GM19328 (cell line): ENCODE measurements at regions not wholly inside any gene's neighbourhood (a gene's known extent, or its start where the extent isn't known, plus 50 kb on each side); places are given as distances from the start of the nearest gene placed in this dataset.
"Not testable (repeated sequence)": the region's sequence is repeated elsewhere in the genome, so short reads cannot be mapped to it uniquely, and the experiment has no call there.

Experiments
- ATAC-seq: cut with Tn5 transposase; IDR thresholded peaks from one replicate; pipeline ENCODE4 v1.9.1; 2021; ENCODE audit warnings: mild to moderate bottlenecking, moderate library complexity; ENCODE audit not compliant: unreplicated experiment

DNA sequence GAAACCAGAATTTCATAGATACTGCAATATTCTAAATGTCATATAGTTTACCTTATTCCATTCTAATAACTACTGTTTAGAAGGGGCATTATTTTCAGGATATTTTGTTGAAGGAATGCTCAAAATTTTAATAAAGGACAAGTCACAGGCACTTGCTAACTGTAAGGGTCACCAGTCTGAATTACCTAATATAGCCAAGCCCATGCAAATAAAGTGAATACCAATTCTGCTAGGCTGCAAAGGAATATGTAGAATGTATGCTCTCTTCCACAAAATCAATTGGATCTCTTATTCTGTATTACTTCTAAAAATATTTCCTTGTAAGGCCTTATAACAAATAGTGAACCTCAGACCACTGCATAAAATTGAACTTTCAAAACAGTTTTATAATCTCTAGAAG lies 52.3 kb upstream of the FAT4 start:
- ATAC-seq, result no peak

DNA sequence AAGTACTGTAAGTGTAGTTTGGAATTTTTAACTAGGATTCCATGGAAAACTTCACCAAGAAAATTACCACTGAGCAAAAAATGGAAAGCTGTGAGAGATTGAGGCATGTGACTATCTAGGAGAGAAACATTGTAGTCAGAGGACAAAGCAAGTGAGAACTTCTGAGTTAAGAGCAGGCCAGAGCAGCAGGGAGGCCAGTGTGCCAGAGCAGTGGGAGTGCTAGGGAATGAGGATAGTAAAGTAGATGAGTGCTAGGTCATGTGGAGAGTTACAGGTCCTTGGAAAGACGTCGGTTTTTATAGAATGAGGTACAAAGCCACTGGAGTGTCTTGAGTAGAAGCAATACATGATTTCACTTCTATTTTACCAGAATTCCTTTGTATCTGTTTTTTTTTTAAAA lies 52.7 kb upstream of the FAT4 start:
- ATAC-seq, result no peak

DNA sequence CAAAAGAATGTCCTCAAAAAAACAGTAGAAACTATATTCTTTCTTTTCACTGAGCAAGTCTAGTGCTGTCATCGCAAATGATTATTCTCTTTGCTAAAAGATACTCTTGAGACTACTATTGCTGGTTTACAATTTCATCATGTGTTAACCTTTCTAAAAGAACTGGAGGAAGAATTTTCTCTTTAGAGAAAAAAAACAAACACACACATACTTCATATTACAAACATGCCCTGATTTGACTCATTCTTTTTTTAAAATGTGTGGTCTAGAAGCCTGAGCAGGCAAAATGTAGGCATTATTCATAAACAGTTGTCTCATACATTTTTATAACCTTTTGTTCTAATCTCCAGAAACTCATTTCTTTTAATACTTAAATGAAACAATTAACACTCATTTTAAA lies 60.6 kb upstream of the FAT4 start:
- no peak for ATAC-seq

DNA sequence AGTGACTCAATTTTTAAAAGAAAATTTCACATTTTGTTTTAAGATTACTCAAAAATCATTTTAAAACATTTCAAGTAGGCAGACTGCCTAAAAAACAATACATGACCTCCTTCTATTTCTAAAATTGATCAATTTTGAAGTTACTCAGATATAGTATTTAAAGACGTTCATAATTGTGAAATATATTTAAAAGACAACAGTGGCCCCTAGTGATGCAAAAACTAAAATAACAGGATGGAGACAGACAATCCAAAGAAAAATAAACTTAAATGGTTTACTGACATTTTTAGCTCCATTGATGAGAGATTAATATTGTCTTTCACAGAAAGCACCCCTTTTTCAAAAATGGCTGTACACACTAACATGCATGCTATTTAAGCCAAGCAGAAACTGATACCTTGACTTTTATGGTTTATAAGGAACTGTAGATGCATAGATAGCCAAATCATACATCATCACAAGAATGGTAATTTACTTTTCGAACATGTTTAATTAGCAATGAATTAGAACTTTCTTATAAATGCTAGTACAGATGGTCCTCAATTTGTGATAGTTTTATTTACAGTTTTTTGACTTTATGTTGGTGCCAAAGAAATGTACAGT lies 69.8 kb upstream of the FAT4 start:
- ATAC-seq, result no peak

DNA sequence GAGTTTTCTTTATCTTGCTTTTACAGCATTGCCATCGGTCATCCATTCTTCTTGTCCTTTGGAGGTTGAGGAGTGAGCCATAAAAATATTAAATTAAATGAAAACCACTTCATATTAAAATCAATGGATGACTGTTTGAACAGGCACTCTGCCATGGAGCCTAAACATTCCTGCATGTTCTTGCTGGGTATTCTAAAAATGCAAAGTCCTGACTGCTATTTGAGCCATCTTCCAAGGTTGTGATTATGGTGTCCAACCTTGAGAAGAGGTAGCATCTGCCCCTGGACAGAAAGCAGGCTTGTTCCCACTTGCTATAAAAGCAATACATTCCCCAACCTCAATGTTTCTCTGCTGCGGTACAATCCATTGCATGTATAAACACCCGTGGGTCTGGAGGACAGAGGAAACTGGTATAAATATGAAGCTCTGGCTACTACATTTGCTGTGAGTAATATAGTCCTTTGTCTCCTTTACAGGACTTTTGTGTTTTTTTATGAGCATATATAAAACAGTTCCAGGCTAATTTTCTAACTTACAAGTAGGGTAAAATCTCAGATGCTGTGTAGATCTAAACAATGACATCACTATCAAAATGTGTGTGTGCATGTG lies 70.9 kb upstream of the FAT4 start:
- ATAC-seq, result no peak

DNA sequence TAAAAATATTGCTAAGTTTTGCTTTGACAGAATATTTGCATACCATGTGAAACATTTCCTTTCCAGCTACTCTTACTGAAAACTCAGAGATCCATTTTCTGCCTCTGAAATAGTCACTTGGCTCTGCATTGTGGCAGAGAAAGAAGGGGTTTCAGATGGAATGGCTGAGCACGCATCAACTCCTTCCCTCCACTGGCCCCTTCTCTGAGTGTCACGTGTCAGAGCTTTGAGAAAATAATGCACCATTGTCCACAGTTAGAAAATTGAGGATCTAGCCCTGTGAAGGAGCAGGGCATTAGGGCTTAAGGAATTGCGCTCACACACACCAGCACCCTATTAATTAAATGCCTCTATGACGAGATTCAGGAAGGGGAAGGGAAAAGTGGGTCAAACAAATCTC lies 78.8 kb upstream of the FAT4 start:
- ATAC-seq, result no peak

DNA sequence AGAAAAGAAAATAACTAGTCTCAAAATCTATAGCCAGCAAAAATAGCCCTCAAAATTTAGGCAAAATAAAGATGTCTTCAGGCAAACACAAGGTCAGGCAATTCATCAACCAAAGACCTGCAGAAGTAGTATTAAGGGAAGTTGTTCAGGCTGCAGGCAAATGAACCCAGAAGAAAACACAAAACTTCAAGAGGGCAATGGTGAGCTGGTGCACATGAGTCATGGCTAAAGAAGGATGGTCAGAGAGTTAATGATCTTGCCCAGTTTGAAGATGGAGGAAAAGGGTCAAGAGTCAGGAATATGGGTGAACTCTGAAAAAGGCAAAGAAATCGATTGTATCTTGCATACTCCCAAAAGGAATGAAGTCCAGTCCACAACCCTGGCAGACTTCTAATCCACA lies 83.1 kb upstream of the FAT4 start:
- no peak for ATAC-seq

DNA sequence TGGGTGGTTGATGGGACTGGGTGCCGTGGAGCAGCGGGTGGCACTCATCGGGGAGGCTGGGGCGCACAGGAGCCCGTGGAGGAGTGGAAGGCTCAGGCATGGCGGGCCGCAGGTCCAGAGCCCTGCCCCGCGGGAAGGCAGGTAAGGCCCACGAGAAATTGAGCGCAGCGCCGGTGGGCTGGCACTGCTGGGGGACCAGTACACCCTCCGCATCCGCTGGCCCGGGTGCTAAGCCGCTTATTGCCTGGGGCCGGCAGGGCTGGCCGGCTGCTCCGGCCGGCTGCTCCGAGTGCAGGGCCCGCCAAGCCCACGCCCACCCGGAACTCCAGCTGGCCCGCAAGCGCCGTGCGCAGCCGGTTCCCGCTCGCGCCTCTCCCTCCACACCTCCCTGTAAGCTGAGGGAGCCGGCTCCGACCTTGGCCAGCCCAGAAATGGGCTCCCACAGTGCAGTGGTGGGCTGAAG lies 85.1 kb upstream of the FAT4 start:
- no peak for ATAC-seq

DNA sequence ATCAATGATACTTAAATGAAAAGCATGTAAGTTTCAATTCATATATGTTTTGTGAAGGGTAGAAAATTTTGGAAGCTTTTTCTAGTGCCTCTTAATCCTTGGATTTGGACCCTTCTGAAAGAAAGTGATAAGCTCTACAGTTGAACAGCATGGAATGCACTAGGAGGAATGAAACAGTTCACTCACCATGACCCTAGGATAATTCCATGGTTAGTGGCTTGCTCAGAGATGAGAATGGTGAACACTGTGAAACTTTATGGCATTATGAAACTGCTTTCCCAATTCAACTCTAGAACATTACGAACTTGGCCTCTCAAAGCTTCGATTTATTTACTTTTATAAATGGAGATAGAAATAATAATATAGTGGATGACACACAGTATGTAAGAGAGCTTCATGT lies 88.9 kb upstream of the FAT4 start:
- no peak for ATAC-seq

DNA sequence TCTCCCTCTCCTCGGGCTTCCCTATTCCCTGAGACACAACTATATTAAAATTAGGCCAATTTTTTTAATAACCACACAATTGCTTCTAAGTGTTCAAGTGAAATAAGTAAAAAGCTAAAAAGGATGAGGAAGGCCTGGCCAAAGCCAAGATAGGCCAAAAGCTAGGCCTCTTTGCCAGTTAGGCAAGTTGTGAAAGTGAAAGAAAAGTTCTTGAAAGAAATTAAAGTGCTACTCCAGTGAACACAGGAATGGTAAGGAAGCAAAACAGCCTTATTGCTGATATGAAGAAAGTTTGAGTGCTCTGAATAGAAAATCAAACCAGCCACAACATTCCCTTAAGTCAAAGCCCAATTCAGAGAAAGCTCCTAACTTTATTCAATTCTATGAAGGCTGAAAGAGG lies 114.2 kb upstream of the FAT4 start:
- ATAC-seq, result no peak

DNA sequence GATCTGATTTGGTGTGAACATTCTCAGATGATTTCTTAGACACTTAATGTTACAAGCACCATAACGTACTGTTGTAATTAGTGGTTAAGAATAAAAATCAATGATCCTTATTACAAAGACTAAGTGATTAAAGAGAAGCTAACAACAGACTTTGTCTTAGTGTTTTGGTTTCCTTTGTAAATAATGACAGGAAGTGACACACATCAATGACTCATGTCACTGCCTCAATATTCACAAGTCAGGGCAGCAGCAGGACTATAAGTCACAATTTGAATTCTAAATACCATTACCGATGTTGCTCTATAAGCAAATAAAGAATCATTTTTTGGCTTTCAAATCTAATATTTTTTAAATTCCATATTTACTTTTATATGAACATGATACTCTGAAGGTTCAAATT lies 115.8 kb upstream of the FAT4 start:
- no peak for ATAC-seq

DNA sequence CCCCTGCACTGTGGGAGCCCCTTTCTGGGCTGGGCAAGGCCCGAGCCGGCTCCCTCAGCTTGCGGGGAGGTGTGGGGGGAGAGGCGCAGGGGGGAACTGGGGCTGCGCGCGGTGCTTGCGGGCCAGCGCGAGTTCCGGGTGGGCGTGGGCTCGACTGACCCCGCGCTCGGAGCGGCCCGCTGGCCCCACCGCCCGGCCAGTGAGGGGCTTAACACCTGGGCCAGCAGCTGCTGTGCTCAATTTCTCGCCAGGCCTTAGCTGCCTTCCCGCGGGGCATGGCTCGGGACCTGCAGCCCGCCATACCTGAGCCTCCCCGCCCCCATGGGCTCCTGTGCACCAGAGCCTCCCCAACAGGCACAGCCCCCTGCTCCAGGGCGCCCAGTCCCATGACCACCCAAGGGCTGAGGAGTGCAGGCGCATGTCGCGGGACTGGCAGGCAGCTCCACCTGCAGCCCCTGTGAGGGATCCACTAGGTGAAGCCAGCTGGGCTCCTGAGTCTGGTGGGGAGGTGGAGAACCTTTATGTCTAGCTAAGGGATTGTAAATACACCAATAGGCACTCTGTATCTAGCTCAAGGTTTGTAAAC lies 122.8 kb upstream of the FAT4 start:
- ATAC-seq, result not testable (repeated sequence)

DNA sequence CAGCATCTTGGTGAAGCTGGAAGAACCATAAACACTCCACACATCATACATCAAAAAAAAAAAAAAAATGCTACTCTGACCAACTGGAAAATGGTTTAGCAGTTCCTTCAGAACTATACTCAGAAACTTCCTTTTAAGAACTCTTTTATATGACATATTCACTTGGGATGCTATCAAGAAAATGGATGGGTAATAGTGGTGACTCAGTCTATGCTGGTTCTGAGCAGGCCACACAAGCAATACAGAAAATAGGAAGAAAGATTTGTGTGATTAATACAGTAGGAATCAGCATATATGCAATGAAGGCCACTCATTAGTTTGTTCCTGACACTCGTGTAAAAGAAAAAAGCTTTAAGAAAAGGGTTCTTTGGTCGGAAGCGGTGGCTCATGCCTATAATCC lies 123.5 kb upstream of the FAT4 start:
- ATAC-seq, result no peak

DNA sequence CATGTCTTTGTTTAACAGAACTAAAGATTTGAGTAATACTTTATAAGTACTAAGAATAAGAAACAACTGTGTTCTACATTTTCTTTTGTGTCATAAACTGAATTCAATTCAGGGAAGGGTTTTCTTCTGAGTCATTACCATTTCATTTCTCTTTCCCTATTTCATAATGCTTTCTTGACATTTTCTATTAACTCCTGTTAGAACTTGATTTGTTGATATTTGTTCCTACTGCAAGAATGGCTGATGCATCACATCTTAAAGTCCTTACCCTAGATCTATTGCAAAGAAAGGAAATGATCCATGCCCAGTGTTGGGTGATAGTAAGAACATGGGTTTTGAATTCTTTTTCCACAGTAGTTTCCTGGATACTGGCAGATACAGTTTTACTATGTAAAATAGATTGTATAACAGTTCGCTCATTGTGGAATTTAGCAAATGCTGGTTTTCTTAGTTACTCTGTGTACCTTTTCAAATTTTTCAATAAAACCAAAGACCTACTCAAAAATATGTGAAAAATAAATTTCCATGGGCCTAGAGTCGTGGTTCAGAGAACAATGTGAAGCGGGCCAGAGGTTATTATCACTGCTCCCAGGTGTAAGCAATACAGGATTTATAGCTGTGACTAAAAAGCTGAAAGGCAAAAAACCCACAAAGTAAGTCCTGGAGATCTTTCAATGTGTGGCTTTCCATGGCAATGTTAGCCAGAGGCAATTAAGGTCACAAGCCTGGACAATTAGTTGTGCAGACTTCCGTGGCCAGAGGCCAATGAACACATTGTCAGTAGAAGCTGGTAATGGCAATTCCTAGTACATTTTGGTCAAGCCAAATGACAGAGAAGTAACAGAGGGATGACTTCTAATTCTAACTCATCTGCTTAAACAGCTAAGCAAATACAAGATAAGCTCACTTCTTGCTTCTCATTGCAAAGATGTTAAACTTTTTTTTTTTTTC lies 127.3 kb upstream of the FAT4 start:
- no peak for ATAC-seq

DNA sequence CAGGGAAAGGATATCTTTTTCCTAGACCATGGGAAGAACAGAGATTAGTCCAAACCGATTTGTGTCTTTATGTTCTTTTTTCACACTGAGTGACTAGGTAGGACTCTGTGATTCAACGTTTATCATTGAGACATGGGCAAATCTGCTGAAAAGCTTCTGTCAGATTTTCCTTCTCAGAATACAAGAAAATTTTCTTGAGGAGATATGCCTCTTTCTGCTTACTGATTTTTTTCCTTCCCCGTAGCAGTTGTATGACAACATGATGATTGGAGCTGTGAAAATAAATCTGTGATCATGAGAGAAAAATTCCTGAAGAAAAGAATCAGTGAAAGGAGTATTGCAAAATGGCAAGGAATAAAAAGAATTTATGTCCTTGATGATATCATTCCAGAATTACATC lies 130.6 kb upstream of the FAT4 start:
- no peak for ATAC-seq

DNA sequence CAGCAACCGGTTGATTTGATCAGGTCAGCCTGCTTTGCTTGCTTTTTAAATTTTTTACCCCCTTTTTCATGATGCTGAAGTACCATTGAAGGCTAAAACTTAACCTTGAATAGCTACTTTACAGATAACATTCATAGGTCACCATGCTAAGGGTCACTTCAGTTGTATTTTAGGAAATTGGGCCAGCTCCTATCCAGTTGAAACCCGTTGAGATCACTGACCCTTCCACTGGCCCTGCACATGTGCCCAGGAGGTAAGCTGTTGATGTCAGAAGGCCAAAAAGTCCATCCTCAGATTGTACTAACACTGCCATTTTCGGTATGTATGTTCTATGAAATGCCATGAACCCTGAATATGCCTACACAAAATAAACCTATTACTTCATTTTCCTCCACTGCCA lies 133.0 kb upstream of the FAT4 start:
- ATAC-seq, result no peak

DNA sequence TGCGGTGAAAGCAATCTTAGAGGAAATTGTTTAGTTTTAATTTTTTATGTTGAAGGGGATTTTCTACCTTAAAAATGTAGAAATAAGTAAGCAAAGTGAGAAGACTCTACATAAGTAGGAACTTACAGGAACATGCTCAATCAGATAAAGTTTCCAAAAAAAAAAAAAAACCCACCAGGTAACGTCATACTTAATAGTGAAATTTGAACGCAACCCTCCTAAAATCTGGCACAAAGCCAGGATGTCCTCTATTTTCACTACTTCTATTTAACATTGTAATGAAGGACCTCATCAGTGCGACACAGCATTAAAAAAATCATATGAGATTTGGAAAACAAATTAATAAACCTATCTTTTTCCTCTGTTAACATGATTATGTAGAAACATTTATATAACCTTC lies 135.0 kb upstream of the FAT4 start:
- ATAC-seq, result no peak

DNA sequence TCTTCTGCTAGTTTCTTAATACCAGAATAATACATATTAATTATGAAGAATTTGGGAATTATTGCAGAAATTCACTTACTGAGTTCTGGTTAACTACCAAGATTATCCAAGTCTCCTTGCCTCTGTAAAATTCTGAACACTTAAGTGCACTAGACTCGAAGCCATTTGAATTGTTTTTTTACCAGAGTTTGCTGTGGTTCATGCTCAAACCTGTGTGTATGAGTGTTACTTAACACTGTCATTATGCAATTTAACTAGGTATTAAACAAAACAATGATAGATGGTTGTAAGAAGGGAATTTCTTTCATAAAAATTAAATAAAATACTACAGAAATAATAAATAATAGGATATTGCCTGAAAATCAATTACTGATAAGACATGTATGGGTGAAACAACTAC lies 145.6 kb upstream of the FAT4 start:
- ATAC-seq, result no peak

DNA sequence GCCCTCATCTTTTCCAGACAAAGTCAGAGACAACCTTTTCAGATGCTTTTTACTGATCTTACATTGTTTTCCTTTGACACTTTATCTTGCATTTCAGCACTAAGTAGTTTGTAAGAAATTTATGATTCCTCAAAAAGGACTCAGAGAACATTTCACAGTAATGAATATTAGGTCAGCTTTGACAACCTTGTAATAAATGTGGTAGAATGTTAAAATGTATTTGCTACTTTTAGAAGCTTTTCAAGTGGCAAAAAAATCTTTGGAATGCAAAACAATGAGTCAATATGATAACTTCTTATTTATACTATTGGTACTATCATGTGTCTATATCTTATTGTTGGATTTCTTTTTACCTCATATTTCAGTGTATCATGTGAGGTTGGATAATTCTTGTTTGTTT lies 146.2 kb upstream of the FAT4 start:
- no peak for ATAC-seq

DNA sequence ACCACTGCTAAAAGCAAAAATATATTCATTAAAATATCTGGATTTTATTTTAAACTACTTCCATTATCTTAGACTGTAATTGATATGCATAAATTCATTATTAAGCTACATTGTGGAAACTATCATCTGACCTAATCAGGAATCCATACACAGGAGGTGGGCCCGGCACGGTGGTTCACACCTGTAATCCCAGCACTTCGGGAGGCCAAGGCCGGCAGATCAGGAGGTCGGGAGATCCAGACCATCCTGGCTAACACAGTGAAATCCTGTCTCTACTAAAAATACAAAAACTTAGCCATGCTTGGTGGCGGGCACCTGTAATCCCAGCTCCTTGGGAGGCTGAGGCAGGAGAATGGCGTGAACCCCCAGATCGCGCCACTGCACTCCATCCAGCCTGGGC lies 148.7 kb upstream of the FAT4 start:
- ATAC-seq, result not testable (repeated sequence)

DNA sequence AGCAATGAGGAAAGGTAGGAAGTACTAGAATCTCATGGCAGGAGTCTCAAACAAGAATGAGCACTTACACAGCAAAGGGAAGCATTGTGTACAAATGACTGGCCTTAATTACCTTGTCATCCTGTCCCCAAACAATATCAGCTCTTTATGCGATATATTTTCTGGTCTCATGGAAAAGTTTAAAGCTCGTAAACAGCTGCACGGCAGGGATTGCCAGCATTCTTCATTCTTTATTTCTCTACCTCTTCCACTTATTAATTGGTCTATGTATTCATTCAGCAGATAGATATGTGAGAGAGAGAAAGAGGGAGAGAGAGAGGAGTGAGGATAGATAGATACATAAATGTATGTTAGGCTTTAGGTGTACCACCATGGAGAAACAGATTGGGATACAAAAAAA lies 155.8 kb upstream of the FAT4 start:
- no peak for ATAC-seq

DNA sequence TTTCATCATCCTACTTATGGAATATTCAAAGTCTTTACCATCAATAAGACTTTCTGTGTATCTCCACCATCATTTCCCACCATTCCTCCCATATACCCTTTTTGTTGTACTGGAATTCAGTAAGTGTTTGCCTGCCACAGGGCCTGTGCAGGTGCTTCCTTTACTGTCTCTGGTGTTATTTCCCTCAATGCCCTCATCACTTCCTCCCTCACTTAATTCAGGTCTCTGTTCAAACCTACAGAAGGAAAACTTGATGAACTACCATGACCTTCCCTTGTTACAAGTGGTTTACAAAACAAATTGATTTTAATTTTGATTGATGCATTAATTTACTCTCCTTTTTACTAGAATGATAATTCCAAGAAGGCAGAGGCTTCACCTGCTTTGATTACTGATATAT lies 159.5 kb upstream of the FAT4 start:
- no peak for ATAC-seq
